H9 (cell line): ENCODE measurements at regions not wholly inside any gene's neighbourhood (a gene's known extent, or its start where the extent isn't known, plus 50 kb on each side); places are given as distances from the start of the nearest gene placed in this dataset.
A peak's percentile ranks its signal among the peaks of the same experiment; 100 is the strongest.

Experiments
- DNase-seq: peaks from one replicate; pipeline ENCODE4 v3.0.0-alpha.2; 2017
- H2AFZ ChIP-seq: one replicate; pipeline ENCODE4 v1.6.1; 2013; ENCODE audit warnings: mild to moderate bottlenecking, low read length, control low read depth, moderate library complexity
- H2AK5ac ChIP-seq: 2 replicates; pipeline ENCODE4 v1.6.1; 2013; ENCODE audit warnings: low read length, control low read depth, mixed read lengths; ENCODE audit not compliant: insufficient read length
- H2BK120ac ChIP-seq: one replicate; pipeline ENCODE4 v1.6.1; 2013; ENCODE audit warnings: low read depth, mild to moderate bottlenecking, low read length, control low read depth, inconsistent platforms; ENCODE audit not compliant: poor library complexity, severe bottlenecking
- H2BK12ac ChIP-seq: 2 replicates; pipeline ENCODE4 v1.6.1; 2013; ENCODE audit warnings: low read length, control low read depth, mixed read lengths, low read depth; ENCODE audit not compliant: insufficient read length
- H2BK15ac ChIP-seq: 2 replicates; pipeline ENCODE4 v1.6.1; 2013; ENCODE audit warnings: low read depth, low read length, control low read depth
- H2BK20ac ChIP-seq: one replicate; pipeline ENCODE4 v1.6.1; 2013; ENCODE audit warnings: low read depth, mild to moderate bottlenecking, low read length, control low read depth, inconsistent platforms; ENCODE audit not compliant: poor library complexity, severe bottlenecking
- H2BK5ac ChIP-seq: 2 replicates; pipeline ENCODE4 v1.6.1; 2013; ENCODE audit warnings: low read length, control low read depth, mixed read lengths; ENCODE audit not compliant: insufficient read length
- H3K14ac ChIP-seq: 2 replicates; pipeline ENCODE4 v1.6.1; 2013; ENCODE audit warnings: low read length, control low read depth; ENCODE audit not compliant: insufficient read depth
- H3K18ac ChIP-seq: 2 replicates; pipeline ENCODE4 v1.6.1; 2013; ENCODE audit warnings: low read depth, mild to moderate bottlenecking, mixed read lengths, low read length, control low read depth; ENCODE audit not compliant: insufficient read length
- H3K23ac ChIP-seq: 2 replicates; pipeline ENCODE4 v1.6.1; 2013; ENCODE audit warnings: low read length, control low read depth, mixed read lengths, low read depth; ENCODE audit not compliant: insufficient read length
- H3K23me2 ChIP-seq: 2 replicates; pipeline ENCODE4 v1.6.1; 2013; ENCODE audit warnings: low read depth, mild to moderate bottlenecking, mixed read lengths, low read length, control low read depth; ENCODE audit not compliant: insufficient read length, poor library complexity, severe bottlenecking
- H3K27ac ChIP-seq: 2 replicates; pipeline ENCODE4 v1.5.1; 2013; ENCODE audit warnings: low read length, control low read depth, mixed read lengths, low read depth; ENCODE audit not compliant: insufficient read length
- H3K27me3 ChIP-seq: 2 replicates; pipeline ENCODE4 v1.6.1; 2013; ENCODE audit warnings: low read length, control low read depth, inconsistent platforms; ENCODE audit not compliant: insufficient read depth
- H3K4ac ChIP-seq: 2 replicates; pipeline ENCODE4 v1.6.1; 2013; ENCODE audit warnings: low read depth, mild to moderate bottlenecking, control low read depth, inconsistent platforms, low read length, moderate library complexity
- H3K4me1 ChIP-seq: 2 replicates; pipeline ENCODE4 v1.6.1; 2013; ENCODE audit warnings: low read length, control low read depth, inconsistent platforms; ENCODE audit not compliant: insufficient read depth
- H3K4me2 ChIP-seq: 2 replicates; pipeline ENCODE4 v1.6.1; 2013; ENCODE audit warnings: low read length, control low read depth, mixed read lengths; ENCODE audit not compliant: insufficient read length, insufficient read depth
- H3K56ac ChIP-seq: 2 replicates; pipeline ENCODE4 v1.6.1; 2013; ENCODE audit warnings: low read depth, mild to moderate bottlenecking, mixed read lengths, low read length, control low read depth; ENCODE audit not compliant: insufficient read length
- H3K79me1 ChIP-seq: 2 replicates; pipeline ENCODE4 v1.6.1; 2013; ENCODE audit warnings: low read depth, mild to moderate bottlenecking, moderate library complexity, low read length, control low read depth, inconsistent platforms; ENCODE audit not compliant: insufficient read depth, poor library complexity, severe bottlenecking
- H3K79me2 ChIP-seq: 2 replicates; pipeline ENCODE4 v1.6.1; 2013; ENCODE audit warnings: low read length, control low read depth, inconsistent platforms; ENCODE audit not compliant: insufficient read depth
- H3K9ac ChIP-seq: 2 replicates; pipeline ENCODE4 v1.6.1; 2013; ENCODE audit warnings: low read length, control low read depth, mixed read lengths; ENCODE audit not compliant: insufficient read length; ENCODE audit errors: extremely low read depth
- H3K9me3 ChIP-seq: one replicate; pipeline ENCODE4 v1.6.1; 2013; ENCODE audit warnings: low read depth, low read length, inconsistent platforms; ENCODE audit not compliant: control insufficient read depth
- H3T11ph ChIP-seq: one replicate; pipeline ENCODE4 v1.6.1; 2013; ENCODE audit warnings: mild to moderate bottlenecking, low read length, control low read depth, inconsistent platforms
- H4K20me1 ChIP-seq: one replicate; pipeline ENCODE4 v1.6.1; 2013; ENCODE audit not compliant: control insufficient read depth, insufficient read length, insufficient read depth
- H4K5ac ChIP-seq: 2 replicates; pipeline ENCODE4 v1.6.1; 2013; ENCODE audit warnings: low read depth, mild to moderate bottlenecking, mixed read lengths, low read length, control low read depth; ENCODE audit not compliant: insufficient read length
- H4K8ac ChIP-seq: replicated peaks from 2 replicates; pipeline ENCODE4 v1.6.1; 2013; ENCODE audit warnings: low read length, control low read depth, mixed read lengths, low read depth; ENCODE audit not compliant: insufficient read length
- H4K91ac ChIP-seq: 2 replicates; pipeline ENCODE4 v1.6.1; 2013; ENCODE audit warnings: low read depth, mild to moderate bottlenecking, moderate library complexity, mixed read lengths, low read length, control low read depth; ENCODE audit not compliant: insufficient read length
- H3K27ac Mint-ChIP-seq, 3 experiments: 2 replicates in 2 of 3; 3 replicates in 1 of 3; pipeline ENCODE4 v1.8.0; 2020 to 2021; ENCODE audit warnings: mixed read lengths in 3 of 3, mild to moderate bottlenecking in 1 of 3, moderate library complexity in 1 of 3
- H3K27me3 Mint-ChIP-seq: 2 replicates; pipeline ENCODE4 v1.8.0; 2021; ENCODE audit warnings: low read depth, mild to moderate bottlenecking, moderate library complexity, mixed read lengths
- H3K36me3 Mint-ChIP-seq, 3 experiments: 2 replicates in 2 of 3; 3 replicates in 1 of 3; pipeline ENCODE4 v1.8.0; 2020 to 2021; ENCODE audit warnings: low read depth in 3 of 3, mixed read lengths in 3 of 3; ENCODE audit not compliant: insufficient read depth in 1 of 3
- H3K4me1 Mint-ChIP-seq, 2 experiments: 2 replicates each; pipeline ENCODE4 v1.8.0; 2020; ENCODE audit warnings: mixed read lengths in 2 of 2
- H3K4me3 Mint-ChIP-seq, 2 experiments: 2 replicates in 1 of 2; 3 replicates in 1 of 2; pipeline ENCODE4 v1.8.0; 2020 to 2021; ENCODE audit warnings: mild to moderate bottlenecking in 2 of 2, mixed read lengths in 2 of 2, moderate library complexity in 1 of 2
- H3K9me3 Mint-ChIP-seq, 2 experiments: 2 replicates in 1 of 2; 3 replicates in 1 of 2; pipeline ENCODE4 v1.8.0; 2020; ENCODE audit warnings: mild to moderate bottlenecking in 2 of 2, mixed read lengths in 2 of 2, moderate library complexity in 1 of 2
- CTCF ChIP-seq: fragments of 200-600 bp; sonication (generic); conservative IDR thresholded peaks from 3 replicates; pipeline ENCODE4 v1.8.0; 2021; ENCODE audit warnings: antibody characterized with exemption, mild to moderate bottlenecking
- WGBS: extraction: QIAGEN DNeasy Blood & Tissue Kit; methylation state at CpG from one replicate; pipeline ENCODE4 v1.1.7; 2013; ENCODE audit warnings: missing lambda C conversion rate, low lambda C conversion rate, mixed read lengths; ENCODE audit not compliant: insufficient read length; ENCODE audit errors: extremely low coverage; 5-methylcytosine and 5-hydroxymethylcytosine counted together

GRCh38 chr22:49573109-49573765 is 254.4 kb downstream of the BRD1 start:
- no peak overlapping the region for H3T11ph ChIP-seq
- no peak overlapping the region for H3K23ac ChIP-seq
- H3K9ac ChIP-seq, result no peak overlapping the region
- H4K20me1 ChIP-seq, result no peaks in the 10 kb centered on the region
- no peaks in the 10 kb centered on the region for H3K36me3 Mint-ChIP-seq
- H3K9me3 ChIP-seq, result no peaks in the 10 kb centered on the region
- H3K27ac Mint-ChIP-seq, result no peak overlapping the region
- no peaks in the 10 kb centered on the region for H3K4me1 ChIP-seq
- no peak overlapping the region for H4K91ac ChIP-seq
- no peaks in the 10 kb centered on the region for H3K4me1 Mint-ChIP-seq
- no peak overlapping the region for H3K4me3 Mint-ChIP-seq
- H2BK15ac ChIP-seq, result no peak overlapping the region
- H3K9me3 Mint-ChIP-seq, result no peaks in the 10 kb centered on the region
- no peak overlapping the region for H3K18ac ChIP-seq
- no peak overlapping the region for H2BK5ac ChIP-seq
- H4K5ac ChIP-seq, result no peak overlapping the region
- no peak overlapping the region for H2BK20ac ChIP-seq
- no peak overlapping the region for H2BK12ac ChIP-seq
- H3K4ac ChIP-seq, result no peak overlapping the region
- no peak overlapping the region for H3K56ac ChIP-seq
- no peak overlapping the region for H2AFZ ChIP-seq
- H2BK120ac ChIP-seq, result no peak overlapping the region
- no peaks in the 10 kb centered on the region for H3K79me1 ChIP-seq
- no peaks in the 10 kb centered on the region for H3K79me2 ChIP-seq
- H3K27me3 Mint-ChIP-seq, result peaks cover 2% of the 10 kb centered on the region
- no peak overlapping the region for H4K8ac ChIP-seq
- H3K14ac ChIP-seq, result no peak overlapping the region
- TF ChIP-seq CTCF, result no peak
- no peaks in the 10 kb centered on the region for H3K27me3 ChIP-seq
- no peak overlapping the region for H3K27ac ChIP-seq
- peak; percentile 12 for DNase-seq
- no peak overlapping the region for H3K4me2 ChIP-seq
- no peaks in the 10 kb centered on the region for H3K23me2 ChIP-seq
- no CpG with 5 or more reads among the region's 11 CpGs for WGBS
- H2AK5ac ChIP-seq, result no peak overlapping the region
